MM.1S (cell line): ENCODE measurements at regions not wholly inside any gene's neighbourhood (a gene's known extent, or its start where the extent isn't known, plus 50 kb on each side); places are given as distances from the start of the nearest gene placed in this dataset.

ENCODE experiments used
- EZH2 ChIP-seq: fragments of 300-600 bp; sonication (generic); optimal IDR thresholded peaks from 2 replicates; pipeline ENCODE3; 2017; ENCODE audit warnings: low read depth, mild to moderate bottlenecking, antibody characterized with exemption, low read length, mixed read lengths
- TF ChIP-seq, protein P1 (sequence below): fragments of 300-600 bp; sonication (generic); IDR thresholded peaks from 2 replicates; pipeline ENCODE4 v1.5.1; 2016; ENCODE audit warnings: antibody characterized with exemption, low read length, mixed read lengths

DNA sequence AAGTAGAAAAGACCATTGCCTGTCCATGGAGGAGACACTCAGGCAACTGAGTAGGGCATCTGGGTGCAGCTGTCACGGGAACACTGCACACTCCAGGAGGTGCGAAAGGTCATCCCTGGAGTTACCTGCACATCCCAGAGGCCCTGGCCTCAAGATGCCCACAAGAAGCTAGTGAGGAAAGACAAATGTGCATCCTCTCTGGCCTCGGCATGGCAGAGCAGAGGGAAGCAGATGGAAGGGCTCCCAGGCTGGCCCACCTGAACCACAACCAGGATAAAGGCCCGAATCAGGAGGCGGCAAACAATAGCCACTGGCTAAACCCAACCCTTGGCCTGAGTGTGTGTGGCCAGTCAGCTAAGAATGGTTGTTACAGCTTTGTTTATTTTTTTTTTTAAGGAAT, 231.7 kb downstream of the SYK start:
- TF ChIP-seq, protein P1, sequence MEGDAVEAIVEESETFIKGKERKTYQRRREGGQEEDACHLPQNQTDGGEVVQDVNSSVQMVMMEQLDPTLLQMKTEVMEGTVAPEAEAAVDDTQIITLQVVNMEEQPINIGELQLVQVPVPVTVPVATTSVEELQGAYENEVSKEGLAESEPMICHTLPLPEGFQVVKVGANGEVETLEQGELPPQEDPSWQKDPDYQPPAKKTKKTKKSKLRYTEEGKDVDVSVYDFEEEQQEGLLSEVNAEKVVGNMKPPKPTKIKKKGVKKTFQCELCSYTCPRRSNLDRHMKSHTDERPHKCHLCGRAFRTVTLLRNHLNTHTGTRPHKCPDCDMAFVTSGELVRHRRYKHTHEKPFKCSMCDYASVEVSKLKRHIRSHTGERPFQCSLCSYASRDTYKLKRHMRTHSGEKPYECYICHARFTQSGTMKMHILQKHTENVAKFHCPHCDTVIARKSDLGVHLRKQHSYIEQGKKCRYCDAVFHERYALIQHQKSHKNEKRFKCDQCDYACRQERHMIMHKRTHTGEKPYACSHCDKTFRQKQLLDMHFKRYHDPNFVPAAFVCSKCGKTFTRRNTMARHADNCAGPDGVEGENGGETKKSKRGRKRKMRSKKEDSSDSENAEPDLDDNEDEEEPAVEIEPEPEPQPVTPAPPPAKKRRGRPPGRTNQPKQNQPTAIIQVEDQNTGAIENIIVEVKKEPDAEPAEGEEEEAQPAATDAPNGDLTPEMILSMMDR, result no peak
- TF ChIP-seq EZH2, result no peak
